ENCODE measurements at regions not wholly inside any gene's neighbourhood (a gene's known extent, or its start where the extent isn't known, plus 50 kb on each side); places are given as distances from the start of the nearest gene placed in this dataset.

- TF ChIP-seq, protein P1, sequence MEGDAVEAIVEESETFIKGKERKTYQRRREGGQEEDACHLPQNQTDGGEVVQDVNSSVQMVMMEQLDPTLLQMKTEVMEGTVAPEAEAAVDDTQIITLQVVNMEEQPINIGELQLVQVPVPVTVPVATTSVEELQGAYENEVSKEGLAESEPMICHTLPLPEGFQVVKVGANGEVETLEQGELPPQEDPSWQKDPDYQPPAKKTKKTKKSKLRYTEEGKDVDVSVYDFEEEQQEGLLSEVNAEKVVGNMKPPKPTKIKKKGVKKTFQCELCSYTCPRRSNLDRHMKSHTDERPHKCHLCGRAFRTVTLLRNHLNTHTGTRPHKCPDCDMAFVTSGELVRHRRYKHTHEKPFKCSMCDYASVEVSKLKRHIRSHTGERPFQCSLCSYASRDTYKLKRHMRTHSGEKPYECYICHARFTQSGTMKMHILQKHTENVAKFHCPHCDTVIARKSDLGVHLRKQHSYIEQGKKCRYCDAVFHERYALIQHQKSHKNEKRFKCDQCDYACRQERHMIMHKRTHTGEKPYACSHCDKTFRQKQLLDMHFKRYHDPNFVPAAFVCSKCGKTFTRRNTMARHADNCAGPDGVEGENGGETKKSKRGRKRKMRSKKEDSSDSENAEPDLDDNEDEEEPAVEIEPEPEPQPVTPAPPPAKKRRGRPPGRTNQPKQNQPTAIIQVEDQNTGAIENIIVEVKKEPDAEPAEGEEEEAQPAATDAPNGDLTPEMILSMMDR (IDR thresholded peaks at IDR 0.05; ENCODE audit: unreplicated experiment): no peak
- H3K4me3 Mint-ChIP-seq (ENCODE audit: low read depth): no peak overlapping the region
- no peak for DNase-seq (ENCODE audit: low spot score, unreplicated experiment)
- H3K27me3 Mint-ChIP-seq: no peaks in the 10 kb centered on the region
- no peak overlapping the region for H3K27ac Mint-ChIP-seq
- H3K36me3 Mint-ChIP-seq (ENCODE audit: insufficient read depth): no peaks in the 10 kb centered on the region
- H3K9me3 Mint-ChIP-seq (ENCODE audit: low read depth): no peaks in the 10 kb centered on the region
- H3K4me1 Mint-ChIP-seq (ENCODE audit: low read depth): peaks cover 2% of the 10 kb centered on the region
Measured at GRCh38 chr1:198858033-198858432, 219.2 kb downstream of the PTPRC start.

DNA sequence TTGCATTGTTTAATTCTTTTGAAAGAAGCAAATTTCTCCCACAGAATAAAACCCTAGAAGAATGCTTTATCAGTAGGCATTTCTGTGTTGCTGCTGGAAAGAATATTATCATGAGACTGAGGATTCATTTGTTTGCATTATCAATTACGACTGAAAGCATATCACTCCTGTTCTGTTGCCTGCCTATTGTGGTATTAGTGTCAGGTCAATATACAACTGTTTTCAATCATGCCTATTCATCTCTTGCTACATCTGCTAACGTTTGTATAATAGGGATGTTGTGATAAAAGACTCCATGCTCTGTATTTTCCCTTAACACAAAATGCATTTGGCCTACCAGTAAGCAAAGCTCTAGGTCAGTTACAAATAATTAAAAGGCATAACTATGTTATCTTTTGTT lies 221.5 kb downstream of the PTPRC start:
- H3K4me1 Mint-ChIP-seq (ENCODE audit: low read depth): peaks cover 2% of the 10 kb centered on the region
- H3K27me3 Mint-ChIP-seq: no peaks in the 10 kb centered on the region
- no peak for DNase-seq (ENCODE audit: low spot score, unreplicated experiment)
- no peaks in the 10 kb centered on the region for H3K36me3 Mint-ChIP-seq (ENCODE audit: insufficient read depth)
- no peaks in the 10 kb centered on the region for H3K9me3 Mint-ChIP-seq (ENCODE audit: low read depth)
- no peak overlapping the region for H3K27ac Mint-ChIP-seq
- no peak overlapping the region for H3K4me3 Mint-ChIP-seq (ENCODE audit: low read depth)
- TF ChIP-seq, protein P1 (IDR thresholded peaks at IDR 0.05; ENCODE audit: unreplicated experiment): no peak

DNA sequence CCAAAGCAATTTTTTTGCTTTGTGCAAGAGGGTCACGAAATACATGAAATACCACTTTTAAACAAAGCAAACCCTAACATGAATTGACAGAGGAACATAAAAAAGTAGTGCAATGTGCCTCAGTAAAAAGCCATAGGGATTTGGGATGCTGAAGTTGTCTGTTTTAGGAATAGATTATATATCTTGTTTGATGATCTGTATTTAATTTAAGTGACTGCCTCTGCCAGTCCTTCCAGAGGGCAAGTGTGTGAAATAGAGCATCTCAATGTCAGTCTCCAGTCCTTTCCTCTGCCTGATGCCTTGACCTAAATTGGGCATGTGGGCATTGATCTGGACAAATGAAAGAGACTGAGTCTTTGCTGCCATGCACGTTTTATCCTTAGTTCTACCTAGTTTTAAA lies 222.8 kb downstream of the PTPRC start:
- no peak for DNase-seq (ENCODE audit: low spot score, unreplicated experiment)
- no peaks in the 10 kb centered on the region for H3K36me3 Mint-ChIP-seq (ENCODE audit: insufficient read depth)
- H3K27ac Mint-ChIP-seq: no peak overlapping the region
- no peak overlapping the region for H3K4me3 Mint-ChIP-seq (ENCODE audit: low read depth)
- TF ChIP-seq, protein P1 (IDR thresholded peaks at IDR 0.05; ENCODE audit: unreplicated experiment): no peak
- H3K9me3 Mint-ChIP-seq (ENCODE audit: low read depth): no peaks in the 10 kb centered on the region
- no peaks in the 10 kb centered on the region for H3K27me3 Mint-ChIP-seq
- peaks cover 2% of the 10 kb centered on the region for H3K4me1 Mint-ChIP-seq (ENCODE audit: low read depth)

GRCh38 chr1:198864695-198865094 lies 225.9 kb downstream of the PTPRC start:
- no peak for DNase-seq (ENCODE audit: low spot score, unreplicated experiment)
- TF ChIP-seq, protein P1 (IDR thresholded peaks at IDR 0.05; ENCODE audit: unreplicated experiment): no peak
- Mint-ChIP-seq H3K4me3 (ENCODE audit: low read depth) (no peak overlapping the region), H3K4me1 (ENCODE audit: low read depth) (peaks cover 2% of the 10 kb centered on the region), H3K27ac (no peak overlapping the region), H3K27me3 (no peaks in the 10 kb centered on the region), H3K36me3 (ENCODE audit: insufficient read depth) (no peaks in the 10 kb centered on the region), H3K9me3 (ENCODE audit: low read depth) (no peaks in the 10 kb centered on the region)

- no peak overlapping the region for H3K27ac Mint-ChIP-seq
- H3K9me3 Mint-ChIP-seq (ENCODE audit: low read depth): no peaks in the 10 kb centered on the region
- H3K4me3 Mint-ChIP-seq (ENCODE audit: low read depth): no peak overlapping the region
- DNase-seq (ENCODE audit: low spot score, unreplicated experiment): no peak
- no peaks in the 10 kb centered on the region for H3K27me3 Mint-ChIP-seq
- H3K4me1 Mint-ChIP-seq (ENCODE audit: low read depth): peaks cover 1% of the 10 kb centered on the region
- TF ChIP-seq, protein P1 (IDR thresholded peaks at IDR 0.05; ENCODE audit: unreplicated experiment): no peak
- no peaks in the 10 kb centered on the region for H3K36me3 Mint-ChIP-seq (ENCODE audit: insufficient read depth)
Measured at GRCh38 chr1:198865319-198865718, 226.5 kb downstream of the PTPRC start.
